HEK293T (cell line): ENCODE measurements at regions not wholly inside any gene's neighbourhood (a gene's known extent, or its start where the extent isn't known, plus 50 kb on each side); places are given as distances from the start of the nearest gene placed in this dataset.

Source experiments
- CTCF ChIA-PET: fragments of 350-600 bp; formaldehyde crosslinking; extraction: SDS; loops from one replicate; lab custom pipeline; 2021; ENCODE audit warnings: antibody characterized with exemption, inconsistent platforms; lab: Yijun Ruan, JAX
- POLR2A ChIA-PET: fragments of 350-600 bp; formaldehyde crosslinking; extraction: SDS; loops from one replicate; lab custom pipeline; 2020; ENCODE audit warnings: antibody characterized with exemption, inconsistent platforms; lab: Yijun Ruan, JAX
- DNase-seq: peaks from one replicate; pipeline ENCODE4 v3.0.0; 2012; ENCODE audit warnings: mixed read lengths; ENCODE audit errors: extremely low spot score
- ARNT ChIP-seq: fragments of 450-650 bp; IDR thresholded peaks from 2 replicates; pipeline ENCODE4 v1.6.1; 2017; ENCODE audit warnings: mild to moderate bottlenecking
- BHLHE40 ChIP-seq: fragments of 450-650 bp; IDR thresholded peaks from 2 replicates; pipeline ENCODE4 v1.6.1; 2016; ENCODE audit warnings: mild to moderate bottlenecking, moderate library complexity, borderline replicate concordance
- CTBP1 ChIP-seq: fragments of 450-650 bp; IDR thresholded peaks from 2 replicates; pipeline ENCODE4 v1.6.1; 2016; ENCODE audit warnings: borderline replicate concordance
- ELF4 ChIP-seq: fragments of 450-650 bp; IDR thresholded peaks from 2 replicates; pipeline ENCODE4 v1.6.1; 2017; ENCODE audit warnings: antibody characterized with exemption
- FOXA1 ChIP-seq: fragments of 450-650 bp; IDR thresholded peaks from 2 replicates; pipeline ENCODE4 v1.6.1; 2016; ENCODE audit warnings: mild to moderate bottlenecking
- FOXK2 ChIP-seq: fragments of 450-650 bp; IDR thresholded peaks from 2 replicates; pipeline ENCODE4 v1.6.1; 2016; ENCODE audit warnings: mild to moderate bottlenecking
- FOXM1 ChIP-seq: fragments of 450-650 bp; IDR thresholded peaks from 2 replicates; pipeline ENCODE4 v1.6.1; 2017; ENCODE audit warnings: mild to moderate bottlenecking, borderline replicate concordance
- HDGF ChIP-seq: fragments of 450-650 bp; IDR thresholded peaks from 2 replicates; pipeline ENCODE4 v1.6.1; 2017; ENCODE audit warnings: antibody characterized with exemption, borderline replicate concordance
- L3MBTL2 ChIP-seq: fragments of 450-650 bp; conservative IDR thresholded peaks from 2 replicates; pipeline ENCODE4 v1.6.1; 2016; ENCODE audit warnings: mild to moderate bottlenecking
- LEF1 ChIP-seq: fragments of 450-650 bp; IDR thresholded peaks from 2 replicates; pipeline ENCODE4 v1.6.1; 2017; ENCODE audit warnings: mild to moderate bottlenecking, borderline replicate concordance
- NFRKB ChIP-seq: fragments of 450-650 bp; IDR thresholded peaks from 2 replicates; pipeline ENCODE4 v1.6.1; 2016; ENCODE audit warnings: mild to moderate bottlenecking, moderate library complexity
- PKNOX1 ChIP-seq: fragments of 450-650 bp; IDR thresholded peaks from 2 replicates; pipeline ENCODE4 v1.6.1; 2016
- SP1 ChIP-seq: fragments of 450-650 bp; IDR thresholded peaks from 2 replicates; pipeline ENCODE4 v1.6.1; 2017
- SUZ12 ChIP-seq: fragments of 450-650 bp; IDR thresholded peaks from 2 replicates; pipeline ENCODE4 v1.6.1; 2016; ENCODE audit warnings: mild to moderate bottlenecking
- TARDBP ChIP-seq: fragments of 450-650 bp; IDR thresholded peaks from 2 replicates; pipeline ENCODE4 v1.6.1; 2016
- ZNF384 ChIP-seq: fragments of 450-650 bp; IDR thresholded peaks from 2 replicates; pipeline ENCODE4 v1.6.1; 2016

GRCh38 chr1:115222616-115223402 is 115.2 kb downstream of the NGF start:
- DNase-seq: no peak
- ChIA-PET POLR2A (no interaction called here), CTCF (no interaction called here)
- no peak for TF ChIP-seq NFRKB
- no peak for TF ChIP-seq TARDBP
- no peak for TF ChIP-seq CTBP1
- no peak for TF ChIP-seq ARNT
- TF ChIP-seq FOXM1: no peak
- TF ChIP-seq ZNF384: no peak
- TF ChIP-seq ELF4: no peak
- TF ChIP-seq PKNOX1: no peak
- no peak for TF ChIP-seq SUZ12
- TF ChIP-seq BHLHE40: no peak
- TF ChIP-seq LEF1: no peak

GRCh38 chr1:115220340-115221270 is 117.4 kb downstream of the NGF start:
- TF ChIP-seq TARDBP (no peak), LEF1 (no peak), HDGF (no peak), L3MBTL2 (no peak), ELF4 (no peak)
- ChIA-PET POLR2A (no interaction called here), CTCF (no interaction called here)
- DNase-seq: no peak

- CTCF ChIA-PET: interaction anchor here (0.6 kb wide), 1 partner anchor 177 kb away, joined by 3 read pairs; no protein-coding TSS in a partner anchor
- POLR2A ChIA-PET: no interaction called here
- TF ChIP-seq FOXA1: no peak
- TF ChIP-seq SP1: no peak
- no peak for TF ChIP-seq BHLHE40
- TF ChIP-seq PKNOX1: no peak
- no peak for TF ChIP-seq CTBP1
- TF ChIP-seq NFRKB: no peak
- no peak for DNase-seq
Measured at GRCh38 chr1:115219927-115220326, 118.1 kb downstream of the NGF start.

GRCh38 chr1:115218699-115219098 is 119.3 kb downstream of the NGF start:
- TF ChIP-seq SP1 (no peak), FOXA1 (no peak), ELF4 (no peak), CTBP1 (no peak), HDGF (no peak), TARDBP (no peak), ARNT (no peak), BHLHE40 (no peak), PKNOX1 (no peak), LEF1 (no peak), SUZ12 (no peak)
- no peak for DNase-seq
- ChIA-PET CTCF (no interaction called here), POLR2A (no interaction called here)

GRCh38 chr1:115218034-115218405 is 120.0 kb downstream of the NGF start:
- POLR2A ChIA-PET: no interaction called here
- no peak for TF ChIP-seq FOXK2
- no peak for TF ChIP-seq NFRKB
- no peak for TF ChIP-seq SP1
- TF ChIP-seq FOXM1: no peak
- no peak for TF ChIP-seq HDGF
- no peak for DNase-seq
- CTCF ChIA-PET: no interaction called here

- CTCF ChIA-PET: interaction anchor here (0.5 kb wide), 1 partner anchor 254 kb away, joined by 4 read pairs; no protein-coding TSS in a partner anchor
- TF ChIP-seq LEF1 (no peak), L3MBTL2 (no peak), ARNT (no peak)
- POLR2A ChIA-PET: no interaction called here
- DNase-seq: no peak
Measured at GRCh38 chr1:115217150-115218033, 120.7 kb downstream of the NGF start.
